NCI-H1436 (cell line): ENCODE measurements at regions not wholly inside any gene's neighbourhood (a gene's known extent, or its start where the extent isn't known, plus 50 kb on each side); places are given as distances from the start of the nearest gene placed in this dataset.
"Not testable (repeated sequence)": the region's sequence is repeated elsewhere in the genome, so short reads cannot be mapped to it uniquely, and the experiment has no call there.

ENCODE experiments used
- DNase-seq: peaks from one replicate; lab custom pipeline; 2025; lab: John Stamatoyannopoulos, UW

DNA sequence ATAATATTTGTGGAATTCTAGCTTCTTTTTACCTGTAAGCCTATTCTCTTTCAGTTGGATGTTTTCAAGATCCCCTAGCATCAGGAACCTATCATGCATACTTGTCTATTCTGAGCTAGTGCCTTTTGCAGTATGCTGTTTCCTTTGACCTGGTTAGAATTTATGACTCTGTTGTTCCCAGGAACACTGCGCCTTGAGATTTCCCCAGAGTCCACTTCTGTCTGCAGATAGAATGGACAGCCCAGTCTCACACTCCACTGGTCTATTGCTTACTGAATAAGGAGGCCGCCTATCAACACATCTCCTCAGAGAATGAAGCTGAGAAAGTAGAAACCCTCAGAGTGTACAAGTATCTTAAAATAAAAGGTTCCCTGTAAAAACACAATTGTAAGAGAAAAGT, 465.1 kb upstream of the GALNTL6 start:
- DNase-seq, result no peak

DNA sequence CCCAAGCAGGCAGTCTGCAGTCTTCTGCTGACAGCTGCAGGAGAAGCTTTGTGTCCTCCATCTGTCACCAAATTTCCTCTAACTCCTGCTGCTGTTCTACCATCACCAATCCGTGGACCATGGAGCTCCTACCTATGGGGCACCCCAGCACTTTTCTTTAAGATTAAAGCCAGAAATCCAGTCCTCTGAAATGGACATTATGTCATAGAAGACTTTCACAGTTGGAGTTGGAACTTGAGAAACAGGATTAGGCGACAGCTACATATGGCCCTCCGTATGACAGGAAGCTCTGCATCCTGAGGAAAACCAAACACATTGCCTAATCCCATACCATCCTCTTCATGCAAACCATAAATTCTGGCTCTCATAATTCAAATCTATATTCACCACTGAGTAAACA, 470.6 kb upstream of the GALNTL6 start:
- DNase-seq, result no peak

DNA sequence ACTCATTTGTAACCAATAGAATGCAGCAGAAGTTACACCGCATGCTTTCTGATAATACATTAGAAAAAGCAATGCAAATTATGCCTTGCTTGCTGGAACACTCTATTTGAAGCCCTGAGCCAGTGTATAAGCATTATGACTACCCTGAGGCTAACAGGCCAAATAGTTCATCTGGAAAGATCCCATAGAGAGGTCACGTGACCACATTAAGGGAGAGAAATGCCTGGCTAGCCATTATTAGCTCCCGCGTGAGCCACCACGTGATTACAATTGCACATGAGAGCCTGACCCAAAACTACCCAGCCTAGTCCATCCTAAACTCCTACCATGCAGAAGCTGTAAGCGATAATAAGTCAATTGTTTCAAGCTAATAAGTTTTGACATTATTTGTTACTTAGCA, 472.9 kb upstream of the GALNTL6 start:
- DNase-seq, result no peak

DNA sequence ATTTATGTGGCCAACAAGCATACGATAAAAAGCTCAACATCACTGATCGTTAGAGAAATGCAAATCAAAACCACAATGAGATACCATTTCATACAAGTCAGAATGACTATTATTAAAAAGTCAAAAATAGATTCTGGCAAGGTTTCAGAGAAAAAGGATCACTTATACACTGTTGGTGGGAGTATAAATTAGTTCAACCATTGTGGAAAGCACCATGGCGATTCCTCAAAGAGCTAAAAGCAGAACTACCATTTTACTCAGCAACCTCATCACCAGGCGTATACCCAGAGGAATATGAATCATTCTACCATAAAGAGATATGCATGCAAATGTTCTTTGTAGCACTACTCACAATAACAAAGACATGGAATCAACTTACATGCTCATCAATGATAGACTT, 478.7 kb upstream of the GALNTL6 start:
- no peak for DNase-seq

DNA sequence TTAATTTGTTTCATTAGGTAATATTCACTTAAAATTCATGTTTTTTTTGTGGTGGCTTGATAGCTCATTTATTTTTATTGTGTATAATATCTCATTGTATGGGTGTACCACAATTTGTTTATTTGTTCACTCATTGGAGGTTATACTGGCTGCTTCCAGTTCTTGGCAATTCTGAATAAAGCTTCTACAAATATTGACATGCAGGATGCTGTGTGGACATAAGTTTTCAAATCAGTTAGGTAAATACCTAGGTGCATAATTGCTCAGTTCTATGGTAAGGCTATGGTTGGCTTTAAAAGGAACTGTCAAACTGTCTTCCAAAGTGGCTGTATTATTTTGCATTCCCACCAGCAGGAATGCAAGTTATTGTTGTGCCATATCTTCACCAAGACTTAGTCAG, 504.5 kb upstream of the GALNTL6 start:
- no peak for DNase-seq

DNA sequence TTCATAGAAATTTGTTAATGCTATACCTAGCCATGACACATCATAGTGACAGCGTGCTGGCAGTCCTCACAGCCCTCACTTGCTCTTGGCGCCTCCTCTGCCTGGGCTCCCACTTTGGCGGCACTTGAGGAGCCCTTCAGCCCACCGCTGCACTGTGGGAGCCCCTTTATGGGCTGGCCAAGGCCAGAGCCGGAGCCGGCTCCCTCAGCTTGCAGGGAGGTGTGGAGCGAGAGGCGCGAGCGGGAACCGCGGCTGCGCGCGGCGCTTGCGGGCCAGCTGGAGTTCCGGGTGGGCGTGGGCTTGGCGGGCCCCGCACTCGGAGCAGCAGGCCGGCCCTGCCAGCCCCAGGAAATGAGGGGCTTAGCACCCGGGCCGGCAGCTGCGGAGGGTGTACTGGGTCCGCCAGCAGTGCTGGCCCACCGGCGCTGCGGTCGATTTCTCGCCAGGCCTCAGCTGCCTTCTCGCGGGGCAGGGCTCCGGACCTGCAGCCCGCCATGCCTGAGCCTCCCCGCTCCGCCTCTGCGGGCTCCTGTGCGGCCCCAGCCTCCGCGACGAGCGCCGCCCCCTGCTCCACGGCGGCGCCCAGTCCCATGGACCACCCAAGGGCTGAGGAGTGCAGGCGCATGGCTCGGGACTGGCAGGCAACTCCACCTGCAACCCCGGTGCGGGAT, 515.0 kb upstream of the GALNTL6 start:
- not testable (repeated sequence) for DNase-seq

DNA sequence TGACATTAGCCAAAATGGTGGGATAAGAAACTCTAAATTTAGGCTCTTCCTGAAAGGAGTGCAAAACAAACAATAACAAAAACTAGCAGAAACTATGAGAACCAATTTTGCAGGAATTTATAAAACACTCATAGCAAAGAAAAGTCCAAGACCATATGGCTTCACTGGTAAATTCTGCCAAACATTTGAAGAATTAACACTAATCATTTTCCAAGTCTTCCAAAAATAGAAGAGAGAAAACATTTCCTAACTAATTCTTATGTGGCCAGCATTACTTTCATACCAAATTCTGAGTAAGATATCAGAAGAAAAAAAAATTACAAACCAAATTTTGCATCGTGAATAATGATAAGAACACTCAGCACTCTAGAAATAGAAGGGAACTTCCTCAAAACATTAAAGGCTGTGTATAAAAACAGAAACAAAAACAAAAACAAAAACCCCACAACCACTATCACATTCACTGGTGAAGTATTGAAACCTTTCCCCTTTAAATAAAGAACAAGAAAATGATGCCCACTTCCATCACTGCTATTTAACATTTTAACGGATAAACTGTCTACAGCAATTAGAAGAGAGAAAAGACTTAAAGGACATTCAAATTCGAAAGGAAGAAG, 524.3 kb upstream of the GALNTL6 start:
- no peak for DNase-seq

DNA sequence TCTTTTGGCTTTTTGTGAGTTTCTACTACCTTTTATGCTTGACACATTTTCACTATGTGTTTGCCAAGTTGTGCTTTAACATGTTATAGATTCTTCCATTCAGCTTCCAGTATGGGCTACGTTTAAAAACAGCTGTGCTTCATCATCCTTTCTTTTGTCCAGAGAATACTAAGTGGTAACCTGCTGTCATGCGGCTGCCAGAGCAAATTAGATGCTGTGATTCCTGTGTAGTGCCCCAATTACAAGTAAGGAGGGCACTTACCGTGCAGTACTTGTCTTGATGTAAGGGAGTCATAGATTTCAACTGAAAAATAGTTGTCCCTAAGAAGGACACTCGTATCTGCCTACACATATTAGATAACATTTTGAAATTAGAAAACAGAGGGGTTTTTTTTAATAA, 531.8 kb upstream of the GALNTL6 start:
- DNase-seq, result peak; percentile 29

DNA sequence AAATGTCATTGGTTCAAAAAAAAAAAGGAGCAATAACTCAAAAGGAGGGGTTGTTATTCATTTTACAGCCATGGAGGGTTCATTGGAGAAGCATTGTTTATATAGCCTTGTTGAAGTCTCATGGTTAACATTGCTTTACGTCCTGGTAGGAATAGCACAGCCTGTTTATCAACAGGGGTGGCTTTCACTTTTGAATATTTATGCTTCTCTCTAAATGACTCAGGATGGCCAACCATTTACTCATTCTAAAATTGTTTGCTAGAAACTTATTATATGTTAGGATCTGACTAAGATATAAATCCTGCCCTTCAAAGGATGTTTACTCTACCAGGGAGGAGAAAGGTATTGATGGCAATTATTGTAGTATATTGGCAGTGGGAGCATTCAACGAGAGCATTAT, 534.1 kb upstream of the GALNTL6 start:
- no peak for DNase-seq

DNA sequence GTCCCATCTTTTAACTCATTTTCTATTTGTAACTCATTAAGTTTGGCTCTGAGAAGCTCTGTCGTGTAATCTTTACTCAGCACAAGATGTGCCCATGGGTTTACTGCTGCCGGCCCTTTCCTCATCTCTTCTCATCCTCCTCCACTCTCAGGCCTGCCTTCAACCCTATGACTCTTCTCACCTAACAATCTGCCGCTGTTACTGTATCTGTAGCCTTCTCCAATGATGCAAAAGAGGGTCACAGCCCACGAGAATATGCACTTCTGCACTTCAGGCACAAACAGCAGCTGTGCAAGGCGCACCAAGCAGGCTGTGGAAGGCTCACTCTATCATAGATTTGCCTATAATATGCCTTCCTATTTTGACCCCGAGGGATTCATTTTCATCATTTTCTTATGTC, 546.5 kb upstream of the GALNTL6 start:
- DNase-seq, result no peak

DNA sequence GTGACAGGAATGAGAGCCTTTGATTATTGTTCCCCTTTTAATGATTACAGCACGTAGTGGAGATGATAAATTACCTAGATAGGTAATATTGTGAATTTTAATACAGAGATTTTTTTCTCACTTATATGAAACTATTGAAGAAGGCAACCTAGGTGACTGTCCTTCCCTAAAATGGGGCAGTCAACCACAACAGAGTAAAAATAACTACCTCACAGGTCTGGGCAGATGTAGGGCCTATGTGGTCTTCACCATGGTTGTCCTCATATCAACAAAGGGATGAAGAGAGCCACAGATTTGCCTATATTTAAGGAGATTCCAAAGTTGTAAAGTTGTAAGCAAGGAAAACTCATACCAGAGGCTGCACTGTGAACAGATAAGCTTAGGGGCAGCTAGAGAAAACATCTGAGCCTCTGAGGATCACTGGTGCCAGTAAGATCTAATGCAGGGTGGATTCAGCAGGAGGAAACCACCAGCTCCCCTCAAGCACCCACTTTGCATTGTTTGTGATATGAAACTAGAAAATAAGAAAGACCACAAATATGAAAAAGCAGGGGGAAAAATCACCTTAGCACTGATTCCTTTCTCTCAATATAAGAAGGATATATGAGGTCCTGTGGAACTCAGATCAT, 547.9 kb upstream of the GALNTL6 start:
- no peak for DNase-seq

DNA sequence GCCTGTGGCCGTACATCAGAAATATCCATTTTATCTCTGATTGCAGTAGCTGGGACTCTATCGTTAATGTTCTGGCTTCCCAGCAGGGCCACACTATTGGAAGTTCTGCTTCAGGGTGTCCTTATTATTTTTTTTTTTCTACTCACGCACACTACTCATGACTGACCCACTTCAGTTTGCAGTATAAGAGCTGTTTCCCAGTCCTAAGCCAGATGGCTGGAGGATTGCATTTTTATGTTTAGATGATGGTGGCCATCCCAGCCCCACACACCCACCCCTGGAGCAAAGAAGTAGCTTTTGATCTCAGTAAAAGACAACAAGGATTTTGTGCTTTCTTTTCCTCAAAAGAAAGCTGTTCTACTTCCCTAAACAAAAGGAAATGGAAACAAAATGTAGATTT, 557.0 kb upstream of the GALNTL6 start:
- no peak for DNase-seq

DNA sequence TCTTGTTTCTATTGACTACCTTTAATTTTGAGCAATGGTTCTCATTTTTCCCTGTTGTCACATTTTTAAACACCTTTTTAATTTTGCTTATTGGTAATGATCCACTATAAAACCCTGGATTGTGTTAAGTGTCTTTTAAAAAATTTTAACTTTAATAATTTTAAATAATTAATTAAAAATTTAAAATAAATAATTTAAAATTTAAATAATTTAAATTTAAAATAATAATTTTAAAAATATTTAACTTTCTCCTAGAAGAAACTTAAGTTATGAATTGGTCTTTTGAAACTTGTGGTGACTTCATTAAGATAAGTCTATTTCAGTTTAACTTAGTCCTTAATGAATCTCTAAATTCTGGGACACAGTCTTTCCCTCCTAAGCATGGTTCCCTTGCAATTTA, 566.3 kb upstream of the GALNTL6 start:
- no peak for DNase-seq

DNA sequence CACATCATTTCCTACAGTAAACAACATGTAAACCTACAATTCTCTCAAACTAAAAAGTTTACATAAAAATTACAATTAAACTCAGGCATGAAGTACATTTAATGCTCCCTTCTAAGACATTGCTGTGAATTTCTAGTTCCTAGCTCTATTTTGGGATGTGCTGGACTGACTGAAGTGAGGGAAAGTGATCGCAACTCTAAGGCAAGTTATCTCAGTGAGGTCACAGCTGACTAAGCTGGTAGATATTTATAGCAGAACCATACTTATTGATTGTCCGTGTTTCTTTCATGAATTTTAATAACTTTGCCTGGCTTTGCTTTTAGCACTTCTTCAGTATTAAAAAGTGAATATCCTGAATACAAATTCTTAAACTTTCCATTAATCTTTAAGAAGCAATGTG, 570.4 kb upstream of the GALNTL6 start:
- DNase-seq, result no peak

DNA sequence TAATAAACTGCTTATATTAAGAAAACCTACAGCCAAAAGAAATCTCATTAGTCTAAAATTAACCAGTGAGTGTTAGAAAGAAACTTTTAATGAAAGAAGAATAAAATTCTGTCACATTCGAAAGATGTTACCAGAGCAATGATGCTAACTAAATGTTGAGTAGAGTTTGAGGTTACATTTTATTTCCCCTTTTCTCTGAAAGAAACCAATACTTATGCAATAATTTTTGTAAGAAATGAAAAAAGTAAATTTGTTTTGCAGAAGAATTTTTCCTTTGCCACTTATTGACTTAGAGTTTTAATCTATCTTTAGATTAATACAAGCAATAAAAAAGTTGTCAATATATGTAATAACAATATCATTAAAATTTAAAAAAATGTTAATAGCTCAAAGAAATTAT, 574.0 kb upstream of the GALNTL6 start:
- DNase-seq, result no peak

DNA sequence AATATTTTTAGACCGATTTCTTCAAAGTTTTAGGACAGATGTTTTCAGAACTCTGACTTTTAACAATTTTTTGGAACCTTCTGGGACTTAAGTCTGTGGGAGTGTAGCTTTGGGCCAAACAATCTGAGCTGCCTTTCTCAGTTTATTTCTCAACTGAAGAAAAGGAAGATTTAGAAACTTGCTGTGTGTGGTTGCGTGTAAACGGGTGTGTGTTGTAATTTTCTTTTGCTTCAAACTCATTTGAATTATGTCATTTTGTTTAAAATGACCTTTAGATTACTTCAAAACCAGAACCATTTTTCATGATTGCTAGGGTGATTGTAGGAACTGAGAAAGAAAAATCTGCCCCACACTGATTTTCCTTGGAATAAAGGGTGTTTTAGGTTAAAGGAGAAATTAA, 577.7 kb upstream of the GALNTL6 start:
- DNase-seq, result no peak

DNA sequence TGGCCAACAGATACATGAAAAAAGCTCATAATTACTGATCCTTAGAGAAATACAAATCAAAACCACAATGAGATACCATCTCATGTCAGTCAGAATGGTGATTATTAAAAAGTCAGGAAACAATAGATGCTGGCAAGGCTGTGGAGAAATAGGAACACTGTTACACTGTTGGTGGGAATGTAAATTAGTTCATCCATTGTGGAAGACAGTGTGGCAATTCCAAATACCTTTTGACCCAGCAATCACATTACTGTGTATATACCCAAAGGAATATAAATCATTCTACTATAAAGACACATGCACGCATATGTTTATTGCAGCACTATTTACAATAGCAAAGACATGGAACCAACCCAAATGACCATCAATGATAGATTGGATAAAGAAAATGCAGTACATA, 583.9 kb upstream of the GALNTL6 start:
- DNase-seq, result not testable (repeated sequence)

DNA sequence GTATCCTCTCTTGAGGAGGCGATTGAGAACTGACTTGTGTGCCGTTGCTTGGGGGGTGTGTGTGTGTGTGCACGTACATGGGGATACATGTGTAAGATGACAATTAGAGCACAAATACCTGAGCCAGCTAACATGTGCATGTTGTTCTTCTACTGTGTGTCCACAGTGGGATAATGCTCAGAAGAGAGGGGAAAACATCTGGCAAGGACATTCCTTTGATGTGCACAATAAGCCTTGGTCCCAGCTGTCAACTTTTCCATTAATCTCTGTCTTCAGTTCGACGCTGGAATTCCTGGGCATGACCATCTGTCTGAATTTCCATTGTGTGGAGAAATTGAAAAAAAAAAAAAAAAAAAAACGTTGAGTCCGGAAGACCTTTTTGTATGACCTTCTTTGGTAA, 592.0 kb upstream of the GALNTL6 start:
- no peak for DNase-seq

DNA sequence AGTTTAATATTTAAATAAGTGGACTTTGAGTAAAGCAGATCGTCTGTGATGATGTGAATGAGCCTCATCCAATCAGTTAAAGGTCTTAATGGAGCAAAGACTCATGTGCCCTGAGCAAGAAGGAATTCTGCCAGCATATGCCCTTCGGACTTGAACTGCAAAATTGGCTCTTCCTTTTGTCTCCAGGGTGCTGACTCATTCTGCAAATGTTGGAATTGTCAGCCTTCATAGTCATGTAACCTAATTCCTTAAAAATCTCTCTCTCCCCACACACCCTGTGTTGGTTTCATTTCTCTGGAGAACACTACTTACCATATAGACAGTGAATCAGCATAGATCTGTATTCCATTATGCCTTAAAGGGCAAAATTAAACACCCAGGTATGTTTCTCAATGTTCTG, 609.8 kb upstream of the GALNTL6 start:
- no peak for DNase-seq

DNA sequence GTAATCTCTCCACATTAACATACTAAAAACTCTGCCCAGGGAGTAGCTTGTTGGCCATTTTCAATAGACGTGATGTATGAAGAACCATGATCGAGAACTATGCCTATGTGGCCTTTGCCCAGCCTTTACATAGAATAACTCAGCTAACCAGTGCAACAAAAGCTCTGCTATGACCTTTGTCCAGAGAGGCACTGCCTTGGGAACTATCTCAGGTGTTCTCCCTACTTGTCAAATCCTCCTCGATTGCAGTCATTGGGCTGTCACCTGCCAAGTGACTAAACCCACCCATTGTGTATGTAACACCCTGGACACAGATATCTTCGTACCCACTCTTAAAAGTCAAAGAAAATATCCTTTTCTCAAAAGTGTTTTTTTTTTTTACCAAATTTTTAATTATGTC, 610.3 kb upstream of the GALNTL6 start:
- no peak for DNase-seq

DNA sequence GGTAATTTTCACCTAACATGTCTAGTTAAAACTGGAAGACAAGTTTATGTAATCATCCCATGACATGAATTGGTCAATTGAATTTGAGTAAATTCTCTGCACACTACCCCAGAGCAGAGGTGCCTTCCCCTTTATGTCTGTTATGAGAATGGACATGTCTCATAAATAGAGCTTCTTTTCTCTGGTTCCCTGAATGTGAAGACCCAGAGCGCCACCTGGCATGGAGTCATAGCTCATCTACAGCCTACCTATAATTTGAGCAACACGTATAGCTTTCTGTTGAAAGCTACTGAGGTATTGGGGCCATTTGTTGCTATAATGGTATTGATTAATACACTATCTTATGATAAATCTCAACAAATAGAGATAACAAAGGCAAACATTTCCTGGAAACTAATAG, 626.5 kb upstream of the GALNTL6 start:
- DNase-seq, result no peak

DNA sequence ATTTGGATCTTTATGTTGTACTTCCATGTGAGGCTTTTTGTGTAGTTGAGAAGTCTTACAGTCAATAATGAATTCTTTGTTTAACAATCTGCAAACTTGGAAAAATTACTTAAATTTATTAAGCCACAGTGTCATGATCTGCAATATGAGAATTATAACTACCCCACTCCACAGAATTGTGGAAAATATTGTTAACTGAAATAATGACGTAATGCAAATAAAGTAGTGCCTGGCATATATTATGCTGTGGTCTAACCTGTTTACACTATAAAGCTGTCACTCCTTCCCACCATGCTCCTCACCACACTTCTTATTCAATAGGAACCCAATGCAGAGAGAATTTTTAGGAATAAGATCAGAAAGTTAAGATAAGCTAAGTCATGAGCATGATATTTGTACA, 632.1 kb upstream of the GALNTL6 start:
- DNase-seq, result no peak

DNA sequence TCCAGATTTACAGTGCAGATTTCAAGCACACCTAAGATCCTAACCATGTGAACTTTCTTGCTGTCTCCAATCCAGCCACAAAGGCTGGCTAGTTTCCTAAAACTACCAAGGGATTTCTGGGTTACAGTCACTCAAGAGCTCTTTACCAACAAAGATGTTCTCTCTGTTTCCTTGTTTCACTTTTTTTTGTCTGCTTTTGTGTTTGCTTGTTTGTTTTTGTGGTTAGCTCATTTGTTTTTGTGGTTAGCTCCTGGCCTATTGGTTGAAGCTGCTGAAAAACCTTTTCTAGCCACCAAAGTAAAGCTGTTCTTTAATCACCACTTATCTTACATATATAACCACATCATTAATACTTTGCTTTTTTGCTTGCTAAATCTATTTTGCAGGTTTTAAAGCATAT, 642.5 kb upstream of the GALNTL6 start:
- DNase-seq, result no peak

DNA sequence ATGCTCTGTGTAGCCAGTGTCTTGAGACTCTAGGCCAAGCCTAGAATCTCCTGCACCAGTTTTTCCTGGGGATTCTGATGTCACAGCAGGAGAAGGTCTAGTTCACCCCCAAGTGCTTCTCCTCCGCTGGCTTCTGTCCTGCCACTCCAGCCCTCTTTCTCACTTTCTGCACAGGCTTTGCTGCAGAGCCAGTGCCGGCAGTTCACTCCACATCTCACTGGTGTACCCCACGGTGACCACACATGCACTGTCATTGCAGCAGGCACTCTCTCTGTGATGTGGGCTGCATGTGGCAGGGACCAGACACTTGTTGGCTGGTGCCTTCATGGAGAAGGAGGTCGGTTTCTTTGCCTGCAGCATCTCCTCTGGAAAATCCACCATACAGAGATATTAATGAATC, 643.8 kb upstream of the GALNTL6 start:
- no peak for DNase-seq
